GM18858 (cell line): ENCODE measurements at regions not wholly inside any gene's neighbourhood (a gene's known extent, or its start where the extent isn't known, plus 50 kb on each side); places are given as distances from the start of the nearest gene placed in this dataset.
"Not testable (repeated sequence)": the region's sequence is repeated elsewhere in the genome, so short reads cannot be mapped to it uniquely, and the experiment has no call there.

Experiments used
- ATAC-seq: cut with Tn5 transposase; IDR thresholded peaks from one replicate; pipeline ENCODE4 v1.9.1; 2021; ENCODE audit not compliant: unreplicated experiment

DNA sequence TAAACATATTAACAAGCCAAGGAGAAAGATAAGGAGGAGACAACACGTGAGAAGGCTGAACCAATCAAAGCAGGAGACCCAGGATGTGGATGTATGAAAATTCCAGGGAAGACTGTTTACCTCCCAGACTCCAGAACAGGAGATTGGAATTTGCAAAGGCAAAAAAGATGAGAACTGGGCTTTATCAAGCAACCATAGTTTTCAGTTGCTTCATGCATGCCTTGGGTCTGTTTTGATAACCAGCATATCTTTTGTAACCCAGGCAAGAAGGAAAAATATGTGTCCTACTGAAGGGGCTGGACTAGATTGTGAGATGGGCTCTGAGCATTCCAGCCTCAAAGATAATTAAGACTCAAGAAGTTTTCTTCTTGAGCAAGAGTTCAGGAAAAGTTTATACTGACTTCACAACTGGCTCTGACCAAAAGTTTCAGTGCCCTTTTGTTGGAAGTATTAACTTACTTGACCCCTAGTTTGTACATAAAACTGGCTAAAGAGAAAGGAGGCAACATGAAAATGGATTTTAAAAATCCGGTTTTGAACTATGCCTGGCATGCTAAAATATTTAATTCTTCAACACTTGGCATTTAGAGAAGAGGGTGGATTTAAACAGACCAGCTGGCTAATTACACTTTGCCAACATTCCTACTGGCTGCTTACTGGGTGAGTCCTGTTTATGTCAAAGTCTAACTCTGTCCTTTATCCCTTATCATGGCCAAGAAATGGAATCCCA, 79.3 kb upstream of the CD28 start:
- no peak for ATAC-seq

GRCh38 chr2:203629699-203630098, 76.7 kb upstream of the CD28 start:
- ATAC-seq = no peak

DNA sequence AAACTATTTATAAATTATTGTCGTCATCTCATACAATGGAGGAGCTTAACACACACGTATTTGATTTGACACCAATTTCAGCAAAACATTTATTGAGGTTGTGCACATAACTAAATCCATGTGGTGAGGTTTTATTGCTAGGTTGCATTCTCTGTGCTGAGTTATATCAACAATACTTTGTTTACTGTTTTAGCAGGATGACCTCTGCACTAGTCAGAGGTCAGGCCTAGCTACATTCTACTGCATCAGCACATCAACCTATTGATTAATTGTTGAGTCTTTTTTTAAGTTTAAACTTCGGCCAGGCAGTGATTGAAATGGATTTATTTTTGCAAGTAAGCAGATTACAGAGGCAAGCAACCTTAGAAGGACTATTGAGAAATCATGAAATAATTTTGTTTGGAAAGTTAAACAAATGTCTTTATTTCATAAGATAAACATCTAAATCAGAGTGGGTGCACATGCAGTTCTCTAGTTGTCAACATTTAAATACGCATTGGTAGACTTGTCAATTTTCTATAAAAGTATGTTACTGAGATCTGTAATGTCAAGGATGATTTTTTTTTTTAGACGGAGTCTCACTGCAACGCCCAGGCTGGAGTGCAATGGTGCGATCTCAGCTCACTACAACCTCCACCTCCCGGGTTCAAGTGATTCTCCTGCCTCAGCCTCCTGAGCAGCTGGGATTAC, 75.2 kb upstream of the CD28 start:
- ATAC-seq = no peak

DNA sequence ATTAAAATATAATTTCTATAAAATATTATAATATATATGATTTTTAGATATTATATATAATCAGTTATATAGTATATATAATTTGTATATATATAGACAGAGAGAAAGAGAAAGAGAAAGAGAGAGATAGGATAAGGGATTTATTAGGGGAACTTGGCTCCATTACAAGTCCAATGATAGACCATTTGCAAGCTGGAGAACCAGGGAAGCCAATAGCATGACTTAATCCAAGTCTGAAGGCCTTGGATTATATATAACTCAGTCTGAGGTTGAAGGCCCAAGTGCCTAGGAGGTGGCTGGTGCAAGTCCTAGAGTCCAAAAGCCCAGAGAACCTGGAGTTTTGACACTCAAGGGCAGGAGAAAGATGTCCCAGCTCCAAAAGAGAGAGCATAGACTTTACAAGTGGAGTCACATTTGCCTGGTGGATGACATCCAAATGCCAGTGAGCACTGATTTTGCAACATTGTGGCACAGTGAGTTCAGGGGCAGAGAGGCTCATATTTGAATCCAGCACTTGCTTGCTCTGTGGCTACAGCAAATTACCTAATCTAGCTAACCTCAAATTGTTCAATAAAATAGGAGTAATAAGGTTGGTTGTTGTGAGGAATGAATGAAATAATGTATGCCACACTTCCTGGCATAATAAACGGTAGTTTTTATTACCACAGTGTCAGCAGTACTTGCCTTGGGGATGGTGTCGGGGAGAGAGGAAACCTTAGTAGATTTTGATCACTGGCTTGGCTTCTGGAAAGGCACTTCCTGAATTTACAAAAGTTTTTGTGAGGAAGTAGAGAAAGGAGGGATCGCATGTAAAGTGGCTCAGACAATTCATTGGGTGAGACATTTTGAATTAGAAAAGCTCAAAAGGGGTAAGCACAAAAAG, 69.6 kb upstream of the CD28 start:
- ATAC-seq = no peak

DNA sequence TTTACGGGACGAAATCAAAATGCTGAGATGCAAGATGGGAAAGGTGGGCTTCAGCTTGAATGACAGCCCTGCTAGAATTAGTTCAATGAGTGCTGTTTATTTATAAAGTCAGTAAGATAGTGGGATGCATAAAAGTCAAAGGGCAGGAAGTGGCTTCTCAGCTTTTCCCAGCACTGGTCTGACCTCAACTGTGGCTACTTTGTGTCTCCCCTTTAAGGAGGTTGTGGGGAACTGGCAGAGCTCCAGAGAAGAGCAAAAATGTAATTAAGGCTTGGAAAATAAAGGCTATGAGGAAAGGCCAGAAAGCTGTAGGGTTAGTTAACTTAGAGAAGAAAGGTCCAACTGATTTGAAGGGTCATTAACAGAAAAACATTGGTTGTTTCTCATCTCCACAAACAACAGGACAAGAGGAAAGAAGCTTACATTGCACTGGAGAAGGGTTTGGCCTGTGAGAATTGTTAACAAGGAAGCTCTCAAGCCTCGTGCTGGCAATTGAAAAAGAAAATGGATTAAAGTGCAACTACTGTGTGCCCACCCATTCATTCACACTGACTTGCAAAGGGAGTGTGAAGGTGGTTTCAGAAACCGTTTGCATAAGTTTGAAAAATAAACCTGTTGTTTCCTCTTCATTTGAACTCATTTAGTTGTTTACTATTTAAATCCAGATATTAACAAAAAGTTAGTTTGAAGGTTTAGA, 68.8 kb upstream of the CD28 start:
- ATAC-seq = no peak

GRCh38 chr2:203641865-203642264, 64.6 kb upstream of the CD28 start:
- not testable (repeated sequence) for ATAC-seq

DNA sequence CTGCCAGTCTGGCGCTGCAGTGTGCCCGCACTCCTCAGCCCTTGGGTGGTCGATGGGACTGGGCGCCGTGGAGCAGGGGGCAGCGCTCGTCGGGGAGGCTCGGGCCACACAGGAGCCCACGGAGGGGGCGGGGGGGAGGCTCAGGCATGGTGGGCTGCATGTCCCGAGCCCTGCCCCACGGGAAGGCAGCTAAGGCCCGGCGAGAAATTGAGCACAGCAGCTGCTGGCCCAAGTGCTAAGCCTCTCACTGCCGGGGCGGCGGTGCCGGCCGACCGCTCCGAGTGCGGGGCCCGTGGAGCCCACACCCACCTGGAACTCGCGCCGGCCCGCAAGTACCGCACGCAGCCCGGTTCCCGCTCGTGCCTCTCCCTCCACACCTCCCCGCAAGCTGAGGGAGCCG, 63.6 kb upstream of the CD28 start:
- not testable (repeated sequence) for ATAC-seq

GRCh38 chr2:203645831-203646230, 60.6 kb upstream of the CD28 start:
- no peak for ATAC-seq

GRCh38 chr2:203646266-203646864, 60.1 kb upstream of the CD28 start:
- ATAC-seq = no peak

DNA sequence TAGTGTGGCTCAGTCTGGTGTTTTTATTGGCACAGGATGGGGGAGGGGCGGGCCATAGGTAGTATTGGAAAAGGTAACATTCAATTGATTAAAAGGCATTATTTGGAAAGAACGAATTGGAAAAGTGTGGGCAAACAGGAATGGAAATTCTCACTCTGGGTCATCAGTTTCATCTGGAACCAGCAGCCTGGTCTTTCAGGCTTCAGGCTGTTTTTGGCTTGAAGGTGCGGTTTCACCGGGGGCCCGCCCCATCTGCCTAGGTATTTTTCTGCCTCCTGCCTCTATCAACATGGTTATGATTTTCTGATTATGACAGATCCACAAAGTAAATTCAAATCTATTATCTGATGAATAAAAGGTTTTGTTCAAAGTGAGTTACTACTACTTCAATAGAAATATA, 59.5 kb upstream of the CD28 start:
- no peak for ATAC-seq

DNA sequence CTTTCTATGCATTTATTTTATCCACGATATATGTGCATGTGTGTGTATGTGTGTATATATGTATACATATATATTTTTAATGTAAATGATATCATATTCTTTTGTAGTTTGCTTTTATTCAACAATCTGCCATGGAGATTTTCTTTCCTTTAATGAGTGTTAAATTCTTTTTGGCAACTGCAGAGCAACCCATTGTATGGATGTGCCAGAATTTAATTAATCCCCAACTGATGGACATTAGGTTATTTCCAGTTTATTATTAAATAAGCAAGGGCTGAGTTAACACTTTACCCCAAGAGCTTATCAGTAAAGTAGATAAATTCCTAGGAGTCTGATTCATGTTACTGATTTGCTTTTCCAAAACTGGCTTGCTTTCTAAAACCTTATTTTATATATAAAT, 58.9 kb upstream of the CD28 start:
- ATAC-seq = no peak

DNA sequence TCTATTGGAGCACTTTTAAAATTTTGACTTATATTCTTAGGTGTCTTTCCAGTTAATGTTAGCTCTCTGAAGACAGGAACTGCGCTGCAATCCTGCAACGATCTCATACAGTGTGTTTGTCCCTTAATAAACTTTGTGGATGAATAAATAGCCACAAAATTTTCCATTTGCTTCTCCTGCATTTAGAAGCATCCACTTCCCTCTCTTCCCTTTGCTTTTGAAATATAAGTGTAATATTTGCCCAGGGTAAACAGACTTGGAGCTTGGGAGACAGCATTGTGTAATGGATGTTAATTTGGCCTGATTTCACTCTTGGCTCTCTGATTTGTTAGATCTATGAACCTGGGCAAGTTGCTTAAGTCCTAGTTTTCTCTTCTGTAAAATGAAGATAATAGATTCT, 58.2 kb upstream of the CD28 start:
- no peak for ATAC-seq

GRCh38 chr2:203649176-203649814, 57.1 kb upstream of the CD28 start:
- no peak for ATAC-seq

DNA sequence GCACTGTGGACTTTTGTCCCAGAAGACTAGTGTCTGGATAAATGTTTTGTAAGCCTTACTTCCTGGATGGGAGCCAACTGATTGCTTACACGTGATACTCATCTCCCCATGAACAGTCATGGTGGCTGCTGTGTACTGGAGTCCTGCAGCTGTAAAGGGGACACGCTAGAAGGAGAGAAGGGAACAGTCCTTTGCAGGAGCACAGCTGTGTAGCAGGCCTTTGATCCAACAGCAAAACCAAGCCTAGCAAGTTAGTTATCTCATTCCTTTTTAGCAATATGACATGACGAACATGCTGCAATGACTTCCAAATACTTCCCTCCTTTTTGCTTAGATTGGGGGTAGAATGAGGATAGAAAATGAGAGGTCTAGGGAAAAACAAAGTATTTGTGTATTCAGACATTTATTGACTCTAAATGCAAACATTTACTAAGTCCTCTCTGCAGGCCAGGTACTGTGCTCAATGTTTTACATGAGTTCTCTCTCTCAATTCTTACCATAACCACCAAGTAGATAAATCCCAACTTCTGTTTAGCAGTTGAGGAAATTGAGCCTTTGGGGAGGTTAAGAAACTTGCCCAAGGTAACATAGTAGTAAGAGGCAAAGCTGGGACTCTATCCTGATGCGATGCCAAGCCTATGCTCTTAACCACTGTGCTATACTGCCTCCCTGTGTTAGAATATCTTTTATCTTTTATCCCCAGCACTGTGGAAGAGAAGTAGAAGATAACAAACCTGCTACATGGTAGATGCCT, 55.4 kb upstream of the CD28 start:
- no peak for ATAC-seq

DNA sequence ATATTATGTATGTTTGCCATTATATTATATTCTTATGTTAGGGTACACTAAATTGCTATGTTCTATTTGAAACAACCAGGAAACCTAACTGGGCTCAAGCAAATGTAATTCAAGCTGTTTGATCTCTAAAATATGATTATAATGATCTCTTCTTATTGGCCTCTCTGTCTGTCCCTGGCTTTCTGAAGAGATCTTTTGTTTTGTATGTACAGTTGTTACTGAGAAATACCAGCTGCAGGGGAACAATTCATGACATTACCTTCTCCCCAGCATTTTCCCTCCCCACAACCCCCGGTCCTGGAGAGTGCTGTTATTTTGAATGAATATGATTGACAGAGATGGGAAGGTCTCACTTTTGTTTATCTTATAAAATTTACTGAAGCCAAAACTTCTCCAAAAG, 54.8 kb upstream of the CD28 start:
- no peak for ATAC-seq

- ATAC-seq = no peak
Observed at GRCh38 chr2:203654826-203655225, 51.6 kb upstream of the CD28 start.

DNA sequence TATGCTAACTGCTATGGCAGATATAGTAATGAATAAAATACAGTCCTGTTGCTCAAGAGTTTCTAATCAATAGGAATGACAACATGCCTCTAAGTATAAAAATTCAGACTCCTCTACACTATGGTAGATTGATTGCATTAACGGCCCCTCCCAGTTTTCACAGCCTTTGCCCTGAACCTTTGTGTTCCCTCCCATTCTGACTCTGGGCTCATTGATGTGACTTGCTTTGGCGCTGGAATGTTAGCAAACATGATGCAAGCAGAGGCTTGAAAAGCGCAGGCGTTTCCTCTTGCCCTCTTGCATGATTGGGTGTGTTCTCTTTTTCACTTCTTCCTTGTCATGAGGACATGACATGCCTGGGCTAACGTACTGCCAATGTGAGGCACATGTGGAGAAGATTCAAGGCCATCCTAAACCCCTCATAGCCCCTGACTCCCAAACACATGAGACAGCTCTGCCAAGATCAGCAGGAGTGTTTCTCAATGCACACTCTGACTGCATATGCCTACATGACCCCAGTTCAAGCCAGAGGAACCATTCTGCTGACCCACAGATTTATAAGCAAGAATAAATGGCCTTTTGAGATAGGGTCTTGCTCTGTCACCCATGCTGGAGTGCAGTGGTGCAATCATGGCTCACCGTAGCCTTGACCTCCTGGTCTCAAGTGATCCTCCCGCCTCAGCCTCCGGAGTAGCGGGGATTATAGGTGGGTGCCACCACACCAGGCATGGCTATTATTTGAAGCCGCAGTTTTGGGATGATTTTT, 49.7 kb upstream of the CD28 start:
- no peak for ATAC-seq
